ENCODE measurements at regions not wholly inside any gene's neighbourhood (a gene's known extent, or its start where the extent isn't known, plus 50 kb on each side); places are given as distances from the start of the nearest gene placed in this dataset.

DNA sequence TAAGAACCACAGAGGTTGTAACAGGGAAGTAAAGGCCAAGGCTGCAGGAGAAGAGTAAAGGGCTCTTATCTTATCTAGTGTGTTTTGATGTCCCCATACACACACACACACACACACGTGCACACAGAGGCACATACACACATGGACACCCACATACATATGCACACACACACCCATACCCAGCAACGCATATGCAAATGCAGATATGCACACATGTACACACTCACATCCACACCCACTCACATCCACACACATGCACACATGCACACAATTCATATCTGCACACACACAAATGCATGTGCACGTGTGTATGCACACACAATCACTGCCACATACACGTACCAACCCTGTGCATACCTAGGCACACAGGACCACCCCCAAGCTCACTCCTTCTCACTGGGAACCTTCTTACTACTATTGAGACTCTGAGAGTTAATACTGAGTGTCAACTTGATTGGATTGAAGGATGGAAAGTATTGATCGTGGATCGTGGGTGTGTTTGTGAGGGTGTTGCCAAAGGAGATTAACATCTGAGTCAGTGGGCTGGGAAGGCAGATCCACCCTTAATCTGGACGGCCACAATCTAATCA lies 99.0 kb upstream of the AKAP13 start:
- no peak for TF ChIP-seq CTCF (IDR thresholded peaks at IDR 0.05)
- no peak for TF ChIP-seq POLR2AphosphoS5 (IDR thresholded peaks at IDR 0.05; ENCODE audit: insufficient read depth in 1 of 2, low read depth in 1 of 2)
- no peak for TF ChIP-seq POLR2A (IDR thresholded peaks at IDR 0.05)
